Superior temporal gyrus (tissue), 1 donor: ENCODE measurements at regions not wholly inside any gene's neighbourhood (a gene's known extent, or its start where the extent isn't known, plus 50 kb on each side); places are given as distances from the start of the nearest gene placed in this dataset.
A peak's percentile ranks its signal among the peaks of the same experiment; 100 is the strongest.

Source experiments
- DNase-seq: peaks from one replicate; pipeline ENCODE4 v3.0.0-alpha.2; 2016; ENCODE audit errors: extremely low spot score

DNA sequence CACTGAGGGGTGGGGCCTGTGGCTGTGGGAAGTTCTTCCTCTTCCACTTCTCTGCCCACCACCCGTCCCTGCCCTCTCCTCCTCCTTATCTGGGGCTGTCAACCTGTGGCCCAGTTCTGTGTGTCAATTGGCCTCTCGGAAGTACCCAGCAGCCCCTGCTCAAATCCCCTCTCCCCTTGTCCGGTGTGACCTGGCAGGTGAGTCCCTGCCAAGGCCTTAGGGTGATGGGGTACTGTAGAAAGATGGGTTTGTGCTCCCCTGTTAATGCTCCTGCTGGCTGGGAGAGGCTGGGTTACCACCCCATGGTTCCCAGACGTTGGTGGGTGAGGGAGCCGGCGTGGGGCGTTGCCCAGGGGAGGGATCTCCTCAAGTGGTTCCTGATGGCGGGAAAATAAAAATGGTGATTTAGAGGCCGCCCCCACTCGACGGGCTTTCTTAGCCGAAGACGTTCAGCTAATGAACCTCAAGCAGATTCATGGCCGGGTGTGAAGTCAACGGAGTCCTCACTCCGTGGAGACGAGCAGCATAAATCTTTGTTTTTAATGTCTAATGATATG is 141.2 kb downstream of the URI1 start:
- DNase-seq, result no peak

DNA sequence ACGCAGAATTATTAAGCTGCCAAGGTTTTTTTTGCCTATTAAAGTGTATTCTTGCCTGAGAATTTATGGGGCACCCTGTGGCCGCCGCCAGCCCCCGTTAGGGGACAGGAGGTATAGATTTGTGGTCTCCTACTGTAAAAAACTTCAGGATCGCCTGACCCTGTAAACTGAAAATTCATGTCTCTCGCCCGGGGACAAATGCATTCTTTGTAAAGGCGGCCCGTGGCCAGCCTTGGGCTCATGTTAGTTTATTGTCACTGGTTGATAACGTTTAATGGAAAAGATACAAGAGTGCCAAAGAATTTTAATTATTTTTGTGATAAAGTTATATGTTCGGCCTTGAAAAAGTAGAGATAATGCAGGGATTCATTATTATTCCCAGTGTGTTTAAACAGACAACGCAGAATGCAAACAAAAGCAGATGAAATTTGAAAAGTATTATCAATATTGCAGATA is 141.7 kb downstream of the URI1 start:
- no peak for DNase-seq

DNA sequence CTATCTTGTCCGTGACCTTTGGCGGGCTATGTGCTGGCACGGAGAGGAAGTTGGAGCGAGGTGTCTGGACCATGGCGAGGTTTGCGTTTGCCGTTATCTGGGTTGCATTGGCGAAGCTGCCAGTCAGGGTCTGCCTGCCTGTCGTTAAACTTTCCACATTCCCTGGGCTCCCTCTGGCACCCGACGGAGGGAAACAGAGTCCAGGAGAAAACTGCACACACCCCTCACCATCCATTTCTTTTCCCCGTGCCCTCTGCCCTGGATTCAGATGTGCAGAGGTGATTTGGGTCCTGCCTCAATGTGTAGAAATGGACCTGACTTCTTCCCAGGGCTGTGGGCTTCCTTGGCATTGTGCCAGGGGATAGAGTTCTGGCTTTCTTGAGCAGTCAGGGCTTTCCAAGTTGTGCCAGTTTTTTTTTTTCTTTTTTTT is 142.4 kb downstream of the URI1 start:
- no peak for DNase-seq

DNA sequence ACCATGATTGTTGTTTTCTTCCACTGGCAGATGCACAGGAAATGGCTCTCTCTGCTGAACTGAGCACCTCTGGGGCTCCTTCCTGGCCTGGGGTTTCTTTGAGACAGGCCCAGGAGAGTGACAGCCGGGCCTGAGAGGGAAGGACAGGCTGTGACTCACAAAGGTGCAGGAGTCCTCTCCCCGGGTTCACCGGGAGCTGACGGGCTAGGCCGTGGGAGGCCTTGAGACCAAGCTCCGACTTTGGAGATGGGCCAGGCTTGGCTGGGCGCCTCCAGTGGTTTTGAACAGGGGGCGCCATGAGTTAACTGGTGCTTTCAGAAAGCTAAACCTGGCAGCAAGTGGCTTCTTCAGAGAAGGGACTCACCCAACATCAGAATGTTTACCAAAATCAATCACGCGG is 143.4 kb downstream of the URI1 start:
- no peak for DNase-seq

DNA sequence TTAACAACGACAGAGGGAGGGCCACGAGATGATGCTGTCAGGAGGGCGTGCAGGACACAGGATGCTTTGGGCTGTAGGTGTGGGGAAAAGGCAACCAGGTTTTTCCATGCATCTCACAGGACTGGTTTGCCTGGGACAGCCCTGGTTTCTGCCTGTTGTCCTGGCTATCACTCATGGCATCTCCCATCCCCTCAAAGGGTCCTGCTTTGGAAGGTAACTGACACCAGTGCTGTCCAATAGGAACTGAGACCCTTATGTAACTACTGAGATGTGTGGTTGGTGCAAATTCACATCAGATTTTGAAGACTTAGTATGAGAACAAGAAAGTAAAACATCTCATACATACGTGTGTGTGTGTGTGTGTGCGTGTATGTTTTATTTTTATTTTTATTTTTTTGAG is 144.2 kb downstream of the URI1 start:
- no peak for DNase-seq

DNA sequence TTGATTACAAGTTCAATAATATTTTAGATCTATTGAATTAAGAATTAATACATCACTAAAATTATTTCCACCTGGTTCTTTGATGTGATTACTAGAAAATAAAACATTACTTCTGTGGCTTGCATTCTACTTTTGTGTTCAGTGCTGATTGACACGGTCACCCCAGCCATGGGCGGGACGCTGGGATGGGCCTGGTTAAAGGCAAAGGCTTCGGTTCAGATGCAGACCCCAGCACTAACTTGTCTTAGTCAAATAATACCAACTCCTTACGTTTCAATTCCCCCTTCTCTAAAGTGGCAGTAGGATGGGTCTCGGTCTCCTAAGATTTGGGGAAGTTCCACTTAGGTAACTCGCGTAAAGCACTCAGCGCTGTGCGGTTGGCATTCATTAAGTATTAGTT is 144.9 kb downstream of the URI1 start:
- no peak for DNase-seq

DNA sequence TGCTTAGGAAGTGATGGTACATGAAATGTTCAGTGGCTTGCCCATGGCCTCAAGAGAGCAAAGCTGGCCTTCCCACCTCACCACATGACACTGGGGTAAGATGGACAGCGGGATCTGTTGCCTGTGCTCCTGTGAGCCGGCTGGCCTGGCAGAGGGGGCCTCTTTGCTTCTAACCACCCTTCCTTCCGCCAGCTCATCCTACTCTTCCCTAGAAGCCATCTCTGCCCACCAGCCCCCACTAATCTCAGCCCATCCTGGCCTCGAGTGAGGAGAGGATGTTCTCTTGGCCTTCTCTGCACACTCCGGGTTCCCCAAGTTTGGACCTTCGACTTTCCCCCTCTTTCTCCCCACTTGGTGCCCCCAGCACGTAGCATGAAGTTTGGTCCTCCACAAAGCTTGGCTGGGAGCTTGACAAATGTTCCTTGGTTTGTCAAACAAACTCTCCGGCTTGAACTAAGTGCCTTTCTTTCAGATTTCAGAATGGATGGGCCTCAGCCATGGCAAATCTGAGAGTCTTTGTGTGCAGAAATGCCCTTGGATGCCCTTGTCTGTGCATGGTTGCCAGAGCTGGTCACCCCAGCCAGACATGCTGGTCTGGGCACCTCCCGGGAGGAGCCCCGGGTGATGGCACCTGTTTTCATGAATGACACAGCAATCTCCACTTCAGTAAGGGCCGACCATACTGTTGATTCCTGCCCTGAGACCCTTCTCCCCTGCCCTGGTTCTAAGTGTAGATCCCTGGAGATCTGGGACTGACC is 145.5 kb downstream of the URI1 start:
- DNase-seq, result no peak

DNA sequence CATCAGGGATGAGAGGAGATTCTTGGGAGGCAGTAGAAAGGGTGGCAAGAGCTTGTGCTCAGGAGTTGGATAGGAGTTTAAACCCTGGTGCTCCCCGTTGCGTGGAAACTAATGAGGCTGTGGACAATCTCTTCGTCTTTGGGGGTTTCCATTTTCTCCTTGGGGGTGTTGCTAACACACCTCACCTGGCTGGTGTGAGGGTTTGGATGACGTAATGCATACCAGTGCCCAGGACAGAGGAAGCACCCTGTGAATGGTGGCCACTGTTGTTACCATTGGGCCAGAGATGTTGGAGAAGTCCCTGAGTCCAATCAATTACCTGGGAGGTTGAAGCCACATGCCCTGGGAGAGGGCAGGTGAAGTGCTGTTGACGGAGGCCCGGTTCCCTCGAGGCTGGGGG is 146.5 kb downstream of the URI1 start:
- no peak for DNase-seq

DNA sequence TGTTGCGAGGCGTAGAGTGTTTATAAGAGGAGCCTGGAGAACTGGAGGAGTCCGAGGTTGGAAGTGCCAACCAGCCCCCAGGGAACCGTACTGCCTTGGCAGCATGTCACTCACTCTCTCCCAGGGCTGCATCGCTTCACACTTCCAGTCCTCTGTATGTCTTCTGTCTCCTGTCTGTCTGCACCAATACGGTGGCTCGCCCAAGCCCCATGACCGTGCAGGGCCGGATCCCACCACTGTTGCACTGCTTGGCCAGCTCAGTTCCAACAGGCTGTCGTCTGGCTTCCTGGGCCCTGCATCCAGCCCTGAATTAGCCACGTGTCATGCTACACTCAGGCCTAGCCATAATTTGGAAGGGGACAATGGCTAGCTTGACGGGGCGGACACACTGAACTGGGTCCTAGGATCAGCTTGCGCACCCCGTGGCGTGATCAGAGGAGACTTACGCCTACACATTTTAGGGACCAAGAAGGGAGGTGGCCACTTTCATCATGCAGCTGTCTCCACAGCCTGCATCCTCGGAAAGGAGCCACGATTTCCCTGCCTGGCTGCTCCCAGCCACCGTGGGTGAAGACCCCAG is 147.1 kb downstream of the URI1 start:
- no peak for DNase-seq

DNA sequence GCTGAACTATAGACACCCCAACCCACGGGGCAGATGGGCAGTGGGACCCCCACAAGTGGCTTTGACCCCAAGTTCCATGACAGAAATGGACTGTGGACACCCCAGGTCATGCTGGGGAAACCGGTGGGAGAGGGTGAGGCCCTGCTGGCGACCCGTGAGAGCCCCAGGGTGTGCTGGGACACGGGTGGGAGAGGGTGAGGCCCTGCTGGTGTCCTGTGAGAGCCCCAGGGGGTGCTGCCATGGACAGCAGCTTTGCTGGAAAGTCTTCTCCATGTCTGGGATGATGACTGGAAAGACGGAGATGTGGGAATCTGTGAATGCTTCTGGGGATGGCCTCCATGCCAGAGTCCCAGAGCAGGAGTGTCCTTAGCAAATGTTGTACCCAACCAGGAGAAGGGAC is 148.4 kb downstream of the URI1 start:
- DNase-seq, result no peak

DNA sequence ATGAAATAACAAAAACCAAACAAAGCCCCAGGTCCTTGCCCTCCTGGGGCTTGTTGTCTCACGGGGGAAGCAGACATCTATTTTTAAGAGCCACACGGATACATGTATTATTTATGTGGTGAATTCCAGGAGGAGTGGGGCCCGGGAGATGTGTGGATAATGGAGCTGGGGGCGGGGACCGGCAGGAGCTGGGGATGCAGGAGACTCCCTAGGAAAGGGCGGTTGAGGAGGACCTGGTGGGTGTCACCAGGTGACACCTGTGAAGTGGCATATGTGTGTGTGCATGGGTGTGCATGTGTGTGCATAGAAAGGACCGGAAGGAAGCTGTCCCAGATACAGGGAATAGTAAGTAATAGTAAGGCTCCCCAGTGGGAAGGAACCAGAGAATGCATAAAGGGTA is 148.9 kb downstream of the URI1 start:
- DNase-seq, result no peak

DNA sequence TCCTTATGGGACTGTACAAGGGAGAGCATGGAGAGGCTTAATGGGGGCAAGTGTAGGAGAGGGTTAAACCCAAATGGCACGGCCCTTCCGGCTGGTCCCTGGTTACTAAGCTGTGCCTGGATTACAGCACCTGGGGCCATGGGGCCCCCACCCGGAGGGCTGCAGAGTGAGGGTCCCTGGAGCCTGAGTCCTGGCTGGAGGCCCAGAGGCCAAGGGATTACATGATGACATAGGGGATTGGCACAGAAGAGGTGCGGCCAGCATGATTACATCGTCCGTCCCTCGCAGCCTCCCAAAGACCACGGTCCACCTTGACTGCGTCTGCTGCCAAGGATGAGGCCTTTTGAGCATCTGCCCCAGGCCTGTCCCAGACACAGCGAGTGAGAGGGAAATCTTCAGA is 149.4 kb downstream of the URI1 start:
- DNase-seq, result no peak

DNA sequence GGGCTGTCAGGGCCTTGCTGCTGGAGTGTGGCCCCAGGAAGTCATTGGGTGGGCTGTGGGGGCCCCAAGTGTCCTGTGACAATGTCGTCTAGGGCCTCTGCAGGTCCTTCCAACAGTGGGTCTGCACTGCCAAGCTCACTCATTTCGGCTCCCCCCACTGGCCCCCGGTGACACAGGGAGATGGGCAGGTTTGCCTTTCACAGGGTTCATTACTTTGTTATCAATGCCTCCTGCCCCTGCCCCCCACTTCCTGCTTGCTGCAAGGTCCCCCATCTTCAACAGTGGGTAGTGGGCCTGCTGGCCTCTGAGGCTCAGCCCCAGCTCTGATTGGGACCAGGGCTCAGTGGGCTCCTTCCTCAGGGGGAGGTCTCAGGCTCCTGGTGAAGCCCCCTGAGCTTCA is 149.8 kb downstream of the URI1 start:
- no peak for DNase-seq

DNA sequence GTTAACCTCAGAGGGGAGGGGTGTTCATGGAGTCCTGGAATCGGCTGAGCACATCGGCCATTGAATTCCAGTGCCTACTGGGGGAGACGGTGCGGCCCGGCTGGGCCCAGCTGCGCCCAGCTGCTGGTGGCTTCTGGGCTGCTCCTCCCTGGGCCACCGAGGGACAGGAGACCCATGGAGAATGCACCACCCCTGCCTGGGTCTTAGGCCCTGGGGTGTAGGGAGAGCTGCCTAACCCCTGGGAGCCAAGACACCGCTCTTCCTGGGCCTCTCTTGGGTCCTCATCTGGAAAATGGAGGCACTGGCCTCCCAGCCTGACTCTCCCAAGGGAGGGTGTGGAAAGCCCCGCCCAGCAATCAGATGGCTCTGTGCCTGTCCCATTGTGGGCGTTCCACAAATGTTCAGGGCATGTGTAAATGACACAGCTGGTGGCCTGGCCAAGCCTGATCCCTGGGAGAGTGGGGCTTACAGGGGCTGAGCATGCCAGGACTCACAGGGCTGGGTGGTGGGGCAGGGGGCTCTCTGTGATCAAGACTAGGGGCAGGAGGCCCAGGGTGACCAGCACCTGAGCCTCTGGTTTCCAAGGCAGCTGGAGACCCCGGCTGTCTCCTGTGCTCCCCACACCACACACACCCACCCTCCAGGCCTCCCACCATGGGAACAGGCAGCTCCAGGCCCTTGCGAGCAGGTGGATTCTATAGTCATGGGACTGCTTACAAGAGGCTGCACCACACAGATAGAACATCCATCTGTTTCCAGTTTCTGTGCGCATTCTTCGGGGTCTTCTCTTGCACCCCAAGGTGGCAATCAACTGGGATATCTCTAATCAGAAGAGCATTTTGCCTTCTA is 150.9 kb downstream of the URI1 start:
- no peak for DNase-seq

DNA sequence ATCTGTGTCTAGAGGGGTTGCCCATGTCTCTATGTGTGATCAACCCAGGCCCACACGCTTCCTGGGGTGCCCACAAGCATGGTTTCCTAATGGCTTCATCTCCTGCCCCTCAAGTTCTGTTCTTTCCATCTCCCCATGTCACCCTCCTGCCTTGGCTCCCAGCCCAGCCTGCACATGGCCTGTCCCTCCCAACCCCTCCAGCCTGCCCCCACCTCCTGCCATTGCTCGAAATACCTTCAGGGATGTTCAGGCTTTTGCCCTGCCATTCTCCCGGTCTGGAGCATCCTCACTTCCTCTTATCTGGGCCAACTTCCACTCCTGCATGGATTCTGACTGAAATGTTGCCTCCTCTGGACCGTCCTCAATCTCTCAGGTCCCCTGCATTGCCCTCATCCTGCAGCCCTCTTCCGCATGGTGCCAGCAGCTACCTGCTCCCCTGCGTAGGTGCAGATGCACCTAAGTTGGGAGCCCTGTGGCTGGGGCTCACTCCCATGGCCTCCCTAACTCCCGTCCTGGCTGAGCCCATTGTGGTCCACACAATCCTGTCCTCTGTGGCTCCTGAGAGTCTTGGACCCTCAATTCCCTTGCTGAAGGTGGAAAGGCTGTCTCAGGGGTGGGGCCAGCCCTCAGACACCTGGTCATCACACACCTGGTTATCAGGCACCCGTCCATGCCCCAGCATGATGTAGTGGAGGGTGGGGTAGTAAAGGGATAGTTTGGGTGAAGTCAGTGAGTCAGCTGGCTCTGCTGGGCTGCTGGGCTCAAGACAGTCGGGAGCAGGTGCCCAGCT is 152.1 kb downstream of the URI1 start:
- DNase-seq, result no peak

DNA sequence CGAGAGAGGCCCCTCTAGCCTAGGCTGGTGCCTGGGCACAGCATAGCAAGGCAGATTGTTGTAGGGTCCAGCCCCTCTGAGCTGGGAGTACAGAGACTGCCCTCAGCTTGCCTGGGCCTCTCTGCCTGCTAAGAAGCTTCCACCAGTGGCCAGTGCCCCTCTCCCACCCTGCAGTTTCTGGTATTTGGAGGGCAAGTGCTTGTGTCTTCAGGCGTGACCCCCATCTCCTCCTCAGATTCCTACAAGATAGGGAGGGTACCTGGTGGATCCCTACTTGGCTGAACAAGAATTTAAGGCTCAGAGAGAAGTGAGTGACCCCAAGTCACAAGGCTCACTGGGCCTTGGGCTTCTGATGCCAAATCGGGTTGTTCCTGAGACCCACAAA is 152.7 kb downstream of the URI1 start:
- DNase-seq, result no peak

DNA sequence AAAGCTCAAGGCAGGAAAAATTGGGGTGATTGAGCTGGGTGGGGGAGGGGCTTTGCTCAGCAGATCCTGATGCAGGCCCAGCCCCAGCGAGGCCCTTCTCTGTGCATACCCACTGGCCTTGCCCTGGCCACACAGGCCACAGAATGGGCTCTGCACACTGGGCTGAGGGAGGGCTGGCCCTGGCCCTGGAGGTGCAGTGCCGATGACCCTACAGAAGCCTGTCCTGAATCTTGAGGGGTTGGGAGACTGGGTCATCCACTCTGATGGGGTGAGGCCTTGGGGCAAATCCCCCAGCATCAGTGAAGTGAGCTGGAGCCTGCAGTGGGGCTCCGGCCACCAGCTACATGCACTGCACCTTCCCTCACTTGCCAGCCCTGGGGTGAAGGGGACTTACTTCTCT is 153.1 kb downstream of the URI1 start:
- DNase-seq, result no peak

DNA sequence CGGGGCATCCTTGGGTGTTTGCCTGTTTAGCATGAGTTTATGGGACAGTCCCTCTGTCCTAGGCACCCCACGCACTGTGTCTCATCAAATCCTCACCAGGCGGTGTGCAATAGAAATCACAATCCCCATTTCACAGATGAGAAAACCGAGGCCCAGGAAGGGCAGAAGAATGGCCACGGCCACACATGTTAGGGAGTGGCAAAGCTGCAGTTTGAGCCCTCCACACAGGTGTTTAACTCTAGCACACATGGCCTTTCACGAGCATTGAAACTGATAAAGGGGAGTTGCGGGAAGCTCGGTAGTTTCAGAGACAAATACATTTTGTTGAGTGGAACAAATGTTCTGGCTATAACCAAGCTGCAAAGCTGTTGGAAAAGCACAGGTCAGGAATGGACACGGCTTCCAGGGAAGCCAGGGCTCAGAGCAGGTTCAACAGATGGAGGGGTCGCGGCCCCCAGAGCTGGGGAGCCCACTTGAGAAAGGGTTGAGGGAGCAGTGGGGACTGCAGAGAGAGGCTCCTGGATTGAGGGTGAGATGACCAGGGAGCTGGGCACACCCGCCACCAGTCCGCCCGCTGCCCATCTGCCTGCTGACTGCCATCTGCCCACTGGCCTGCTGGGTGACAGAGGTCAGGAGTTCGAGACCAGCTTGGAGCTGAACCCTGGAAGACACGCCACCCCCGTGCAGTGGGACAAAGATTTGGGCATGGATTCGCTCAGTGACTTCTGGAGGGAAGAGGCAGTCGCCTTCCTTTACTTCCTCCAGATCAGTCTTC is 154.7 kb downstream of the URI1 start:
- no peak for DNase-seq

DNA sequence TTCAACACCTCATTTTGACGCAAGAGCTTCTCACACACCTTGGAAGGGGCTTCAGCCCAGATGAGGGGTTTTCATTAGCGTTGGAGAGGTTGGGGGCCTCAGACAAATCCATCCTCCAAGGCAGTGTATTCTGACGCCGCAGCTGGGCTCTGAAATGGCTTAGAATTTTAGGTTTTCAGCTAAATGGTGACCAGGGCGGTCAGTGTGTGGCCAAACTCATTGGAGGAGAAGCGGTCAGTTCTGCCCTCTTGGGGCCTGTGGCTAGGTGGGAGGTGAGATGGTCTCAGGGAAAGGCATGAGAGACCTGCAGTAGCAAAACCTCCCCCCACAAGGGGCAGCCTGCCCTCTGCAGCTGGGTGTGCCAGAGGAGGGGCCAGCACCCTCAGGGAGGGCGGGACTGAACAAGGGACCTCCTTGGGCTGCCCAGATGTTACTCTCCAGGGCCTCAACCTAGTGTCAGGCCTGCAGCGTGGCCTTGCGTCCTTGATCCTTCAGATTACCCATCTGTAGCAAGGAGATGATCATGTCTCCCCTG is 155.8 kb downstream of the URI1 start:
- DNase-seq, result no peak

DNA sequence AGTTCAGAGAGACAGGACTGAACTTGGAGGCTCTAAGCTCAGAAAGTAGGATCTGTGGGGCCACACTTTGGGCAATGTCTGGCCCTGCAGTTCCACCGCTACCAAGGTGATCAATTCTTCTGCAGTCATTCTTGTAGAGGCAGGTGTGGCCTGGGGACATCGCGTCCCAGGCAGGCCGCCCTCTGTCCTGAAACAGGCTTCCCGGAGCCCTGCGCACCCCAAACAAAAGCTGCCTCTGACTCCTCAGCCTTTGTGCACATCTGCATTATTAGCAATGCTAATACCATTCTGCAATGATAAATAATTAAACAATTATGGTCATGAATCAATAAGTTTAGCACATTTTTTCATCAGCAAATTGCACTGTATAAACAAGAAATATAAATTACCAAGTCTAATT is 160.2 kb downstream of the URI1 start:
- DNase-seq, result peak; percentile 16

DNA sequence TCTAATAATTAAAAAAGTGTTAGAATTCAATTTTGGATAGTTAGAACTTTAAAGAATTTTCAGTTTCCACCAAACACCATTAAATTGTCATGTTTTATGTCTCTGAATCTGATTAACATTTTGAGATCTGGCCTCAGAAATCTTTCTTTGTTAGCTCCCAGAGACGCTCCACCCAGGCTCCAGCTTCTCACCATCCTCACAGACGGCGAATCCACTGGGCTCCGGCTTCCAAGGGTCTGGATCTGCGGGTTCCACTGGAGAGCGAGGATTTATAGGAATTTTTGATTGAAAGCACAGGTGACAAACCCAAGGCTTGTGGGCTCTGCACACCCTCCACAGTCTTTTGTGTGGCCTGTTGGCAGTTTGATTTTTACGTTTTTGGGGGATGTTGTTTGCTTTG is 160.6 kb downstream of the URI1 start:
- peak; percentile 21 for DNase-seq
